Gastroesophageal sphincter (tissue), 3 donors: ENCODE measurements at regions not wholly inside any gene's neighbourhood (a gene's known extent, or its start where the extent isn't known, plus 50 kb on each side); places are given as distances from the start of the nearest gene placed in this dataset.

Source experiments
- POLR2A ChIP-seq, 2 donors: fragments of 450-650 bp; IDR thresholded peaks; one replicate each; pipeline ENCODE4 v1.6.1; 2017; ENCODE audit warnings: antibody characterized with exemption in 2 of 2, mild to moderate bottlenecking in 2 of 2, moderate library complexity in 1 of 2
- POLR2AphosphoS5 ChIP-seq: sonication (generic); formaldehyde crosslinking; IDR thresholded peaks from one replicate; pipeline ENCODE4 v1.6.1; 2017; ENCODE audit warnings: antibody characterized with exemption
- TF ChIP-seq, protein P1 (sequence below), 4 experiments: fragments of 200-600 bp in 2 of 4; fragments of 450-650 bp in 2 of 4; sonication (generic) in 1 of 4; IDR thresholded peaks; one replicate each; pipeline ENCODE4 v1.5.1; 2017 to 2019; ENCODE audit warnings: antibody characterized with exemption in 4 of 4, mild to moderate bottlenecking in 2 of 4, moderate library complexity in 2 of 4

DNA sequence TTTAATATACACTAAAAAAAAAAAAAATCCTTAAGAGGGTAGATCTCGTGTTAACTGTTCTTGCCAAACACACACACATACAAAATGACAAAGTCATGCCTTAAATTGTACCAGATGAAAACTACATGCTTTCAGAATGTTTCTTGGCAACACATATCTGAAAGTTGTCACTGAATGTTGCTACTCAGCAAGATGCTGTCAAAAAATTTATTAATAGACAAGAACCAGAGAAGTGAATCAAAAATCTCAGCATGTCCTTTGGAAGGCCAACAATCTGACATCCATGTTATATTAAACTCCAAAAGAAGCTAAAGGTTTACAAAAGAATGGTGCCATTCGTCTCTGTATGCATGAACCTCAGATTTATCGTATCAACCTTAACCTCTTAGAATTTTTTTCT is 1746.2 kb upstream of the PRR20A start:
- TF ChIP-seq, protein P1, sequence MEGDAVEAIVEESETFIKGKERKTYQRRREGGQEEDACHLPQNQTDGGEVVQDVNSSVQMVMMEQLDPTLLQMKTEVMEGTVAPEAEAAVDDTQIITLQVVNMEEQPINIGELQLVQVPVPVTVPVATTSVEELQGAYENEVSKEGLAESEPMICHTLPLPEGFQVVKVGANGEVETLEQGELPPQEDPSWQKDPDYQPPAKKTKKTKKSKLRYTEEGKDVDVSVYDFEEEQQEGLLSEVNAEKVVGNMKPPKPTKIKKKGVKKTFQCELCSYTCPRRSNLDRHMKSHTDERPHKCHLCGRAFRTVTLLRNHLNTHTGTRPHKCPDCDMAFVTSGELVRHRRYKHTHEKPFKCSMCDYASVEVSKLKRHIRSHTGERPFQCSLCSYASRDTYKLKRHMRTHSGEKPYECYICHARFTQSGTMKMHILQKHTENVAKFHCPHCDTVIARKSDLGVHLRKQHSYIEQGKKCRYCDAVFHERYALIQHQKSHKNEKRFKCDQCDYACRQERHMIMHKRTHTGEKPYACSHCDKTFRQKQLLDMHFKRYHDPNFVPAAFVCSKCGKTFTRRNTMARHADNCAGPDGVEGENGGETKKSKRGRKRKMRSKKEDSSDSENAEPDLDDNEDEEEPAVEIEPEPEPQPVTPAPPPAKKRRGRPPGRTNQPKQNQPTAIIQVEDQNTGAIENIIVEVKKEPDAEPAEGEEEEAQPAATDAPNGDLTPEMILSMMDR (IDR thresholded peaks at IDR 0.05): no peak
- TF ChIP-seq POLR2AphosphoS5 (no peak), POLR2A (IDR thresholded peaks at IDR 0.05) (no peak)
